T-helper 17 cell (primary cell): ENCODE measurements at regions not wholly inside any gene's neighbourhood (a gene's known extent, or its start where the extent isn't known, plus 50 kb on each side); places are given as distances from the start of the nearest gene placed in this dataset.
"Not testable (repeated sequence)": the region's sequence is repeated elsewhere in the genome, so short reads cannot be mapped to it uniquely, and the experiment has no call there.

Experiments
- ATAC-seq: fragments of 150-1000 bp; cut with Tn5 transposase; 2 replicates; pipeline ENCODE4 v1.10.0; 2021; ENCODE audit warnings: mild to moderate bottlenecking, moderate library complexity
- DNase-seq, 3 donors: peaks; one replicate each; pipeline versions ENCODE4 v3.0.0 to v3.0.0-alpha.2; 2020 to 2021
- H3K9me3 ChIP-seq: one replicate; pipeline ENCODE4 v1.7.0; 2013; ENCODE audit warnings: low read length, mild to moderate bottlenecking; ENCODE audit not compliant: control insufficient read depth, poor library complexity, severe bottlenecking
- H3K27ac Mint-ChIP-seq: one replicate; pipeline ENCODE4 v1.8.0; 2022; ENCODE audit warnings: mild to moderate bottlenecking, moderate library complexity, mixed read lengths
- H3K27me3 Mint-ChIP-seq: one replicate; pipeline ENCODE4 v1.8.0; 2022; ENCODE audit warnings: mixed read lengths
- H3K36me3 Mint-ChIP-seq: one replicate; pipeline ENCODE4 v1.8.0; 2022; ENCODE audit warnings: low read depth, mixed read lengths
- H3K4me1 Mint-ChIP-seq: one replicate; pipeline ENCODE4 v1.8.0; 2022; ENCODE audit warnings: mild to moderate bottlenecking, mixed read lengths
- H3K4me3 Mint-ChIP-seq: one replicate; pipeline ENCODE4 v1.8.0; 2022; ENCODE audit warnings: mild to moderate bottlenecking, moderate library complexity, mixed read lengths

- no peaks in the 10 kb centered on the region for H3K27me3 Mint-ChIP-seq
- ATAC-seq (no peak), DNase-seq (no peak)
- H3K4me1 Mint-ChIP-seq = no peaks in the 10 kb centered on the region
- H3K9me3 ChIP-seq = no peaks in the 10 kb centered on the region
- no peak overlapping the region for H3K27ac Mint-ChIP-seq
- no peaks in the 10 kb centered on the region for H3K36me3 Mint-ChIP-seq
- H3K4me3 Mint-ChIP-seq = no peak overlapping the region
These were observed 742.8 kb downstream of the FAM181B start for GRCh38 chr11:81990659-81991443.

GRCh38 chr11:81989093-81989492 lies 744.6 kb downstream of the FAM181B start:
- no peak for ATAC-seq
- H3K27me3 Mint-ChIP-seq = no peaks in the 10 kb centered on the region

DNA sequence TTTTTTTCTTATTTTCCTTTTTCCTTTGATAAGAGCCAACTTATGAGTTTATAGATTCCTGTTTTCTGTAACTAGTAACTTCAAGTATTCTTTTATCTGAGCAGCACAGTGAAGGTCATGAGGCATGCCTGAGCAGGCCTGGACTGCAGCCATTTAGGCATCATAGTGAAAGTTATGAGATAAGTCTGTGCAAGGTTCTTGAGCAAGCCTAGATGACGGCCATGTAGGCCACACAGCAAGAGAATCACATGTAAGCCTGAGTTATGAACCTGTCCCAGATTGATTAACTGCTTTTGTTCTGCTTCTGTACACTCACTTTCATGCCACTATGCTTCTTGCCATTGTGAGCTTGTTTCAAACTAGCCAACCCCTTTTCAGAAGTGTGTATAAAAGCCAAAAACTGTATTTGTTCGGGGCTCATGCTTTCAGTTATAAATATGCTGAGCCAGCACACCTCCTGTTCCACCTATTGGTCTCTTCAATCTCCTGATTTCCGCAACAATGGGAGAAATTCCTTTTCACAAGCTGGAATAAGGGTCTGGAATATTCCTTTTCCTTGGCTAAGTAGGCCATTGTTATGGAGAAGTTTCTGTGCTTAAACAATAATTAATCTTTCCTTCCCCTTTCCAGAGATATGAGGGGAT lies 745.7 kb downstream of the FAM181B start:
- H3K4me3 Mint-ChIP-seq = no peak overlapping the region
- no peaks in the 10 kb centered on the region for H3K4me1 Mint-ChIP-seq
- ATAC-seq = no peak
- H3K36me3 Mint-ChIP-seq = no peaks in the 10 kb centered on the region
- no peaks in the 10 kb centered on the region for H3K27me3 Mint-ChIP-seq
- H3K27ac Mint-ChIP-seq = no peak overlapping the region
- H3K9me3 ChIP-seq = no peaks in the 10 kb centered on the region
- no peak for DNase-seq

More at GRCh38 chr11:81989093-81989492, 744.6 kb downstream of the FAM181B start:
- H3K36me3 Mint-ChIP-seq = no peaks in the 10 kb centered on the region
- no peaks in the 10 kb centered on the region for H3K9me3 ChIP-seq
- no peak overlapping the region for H3K4me3 Mint-ChIP-seq
- H3K4me1 Mint-ChIP-seq = no peaks in the 10 kb centered on the region
- H3K27ac Mint-ChIP-seq = no peak overlapping the region
- no peak for DNase-seq

GRCh38 chr11:81986556-81987161 lies 747.0 kb downstream of the FAM181B start:
- ATAC-seq = no peak
- Mint-ChIP-seq H3K27me3 (no peaks in the 10 kb centered on the region), H3K4me3 (no peak overlapping the region), H3K27ac (no peak overlapping the region), H3K4me1 (no peaks in the 10 kb centered on the region), H3K36me3 (no peaks in the 10 kb centered on the region)
- H3K9me3 ChIP-seq = no peaks in the 10 kb centered on the region
- DNase-seq = no peak

DNA sequence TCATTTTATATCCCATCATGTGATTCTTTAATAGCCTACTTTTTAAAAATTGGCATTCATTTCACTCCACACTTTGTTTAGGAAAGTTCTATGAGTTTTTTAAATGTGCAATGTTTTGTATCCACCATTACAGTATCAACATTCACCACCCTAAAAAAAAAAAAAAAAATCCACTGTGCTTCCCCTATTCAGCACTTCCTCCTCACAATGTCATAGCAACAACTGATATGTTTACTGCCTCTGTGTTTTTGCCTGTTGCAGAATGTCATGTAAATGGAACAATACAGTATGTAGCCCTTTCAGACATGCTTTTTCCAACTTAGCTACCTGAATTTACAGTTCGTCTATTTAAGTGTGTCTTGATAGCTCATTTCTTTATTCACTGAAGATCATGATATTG lies 754.2 kb downstream of the FAM181B start:
- Mint-ChIP-seq H3K4me1 (no peaks in the 10 kb centered on the region), H3K27me3 (no peaks in the 10 kb centered on the region), H3K36me3 (no peaks in the 10 kb centered on the region), H3K27ac (no peak overlapping the region), H3K4me3 (no peak overlapping the region)
- ATAC-seq (no peak), DNase-seq (no peak)
- no peaks in the 10 kb centered on the region for H3K9me3 ChIP-seq

DNA sequence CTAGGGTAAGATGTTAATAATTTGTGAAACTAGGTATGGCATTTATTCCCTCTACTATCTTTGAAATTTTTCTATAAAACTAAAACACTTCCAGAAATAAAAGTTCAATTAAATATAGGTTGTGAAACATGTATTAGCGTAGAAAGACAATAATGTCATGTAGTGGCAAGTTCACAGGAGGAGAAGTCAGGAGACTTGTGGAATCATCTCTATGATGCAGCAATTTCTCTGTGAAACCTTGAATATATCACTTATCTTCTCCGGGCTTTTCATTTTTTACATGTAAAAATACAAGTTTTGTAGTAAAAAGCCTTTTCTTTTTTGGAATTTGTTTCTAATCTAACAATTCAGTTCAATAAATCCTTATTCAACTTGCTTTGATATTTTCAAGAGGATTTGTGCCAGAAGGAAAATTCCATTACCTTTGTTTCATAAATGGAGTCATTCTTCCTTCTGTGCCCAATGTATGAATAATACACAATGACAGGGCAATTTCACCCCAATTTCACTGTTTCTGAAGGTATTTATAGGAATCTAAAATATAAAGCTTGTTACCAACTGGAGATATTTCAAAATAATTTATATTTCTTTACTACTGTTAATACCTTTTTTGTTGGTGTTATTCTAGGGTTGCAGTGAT lies 758.3 kb downstream of the FAM181B start:
- ATAC-seq (no peak), DNase-seq (no peak)
- no peaks in the 10 kb centered on the region for H3K27me3 Mint-ChIP-seq
- H3K4me1 Mint-ChIP-seq = no peaks in the 10 kb centered on the region
- no peak overlapping the region for H3K27ac Mint-ChIP-seq
- H3K36me3 Mint-ChIP-seq = no peaks in the 10 kb centered on the region
- H3K9me3 ChIP-seq = no peaks in the 10 kb centered on the region
- H3K4me3 Mint-ChIP-seq = no peak overlapping the region

DNA sequence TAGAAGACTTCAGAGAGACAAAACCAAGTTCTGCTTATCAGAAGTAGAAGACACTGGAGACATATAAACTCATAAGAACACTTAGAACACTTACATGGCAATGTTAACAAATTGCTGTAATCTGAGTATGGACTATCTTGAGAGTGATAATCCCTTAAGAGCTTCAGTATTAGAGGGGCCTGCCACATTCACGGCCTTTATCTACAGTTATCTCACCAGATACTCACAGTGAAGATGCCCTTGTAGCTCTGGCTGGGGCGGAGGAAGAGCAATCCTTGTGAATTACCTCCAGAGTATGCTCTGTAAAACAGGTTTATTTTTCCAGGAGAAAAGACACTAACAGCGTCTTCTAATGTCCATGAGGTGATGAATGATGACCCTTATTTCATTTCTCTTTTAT lies 762.8 kb downstream of the FAM181B start:
- no peak for ATAC-seq
- no peak overlapping the region for H3K4me3 Mint-ChIP-seq

GRCh38 chr11:81967242-81967641 lies 766.4 kb downstream of the FAM181B start:
- Mint-ChIP-seq H3K27ac (no peak overlapping the region), H3K4me3 (no peak overlapping the region), H3K36me3 (no peaks in the 10 kb centered on the region), H3K27me3 (no peaks in the 10 kb centered on the region), H3K4me1 (peaks cover 3% of the 10 kb centered on the region)
- no peak for ATAC-seq
- DNase-seq = no peak
- no peaks in the 10 kb centered on the region for H3K9me3 ChIP-seq

More for the DNA sequence above, 762.8 kb downstream of the FAM181B start:
- H3K4me1 Mint-ChIP-seq = no peaks in the 10 kb centered on the region
- no peaks in the 10 kb centered on the region for H3K9me3 ChIP-seq
- H3K27me3 Mint-ChIP-seq = no peaks in the 10 kb centered on the region
- DNase-seq = no peak
- no peaks in the 10 kb centered on the region for H3K36me3 Mint-ChIP-seq
- H3K27ac Mint-ChIP-seq = no peak overlapping the region

- peaks cover 3% of the 10 kb centered on the region for H3K4me1 Mint-ChIP-seq
- no peaks in the 10 kb centered on the region for H3K36me3 Mint-ChIP-seq
These were observed 767.3 kb downstream of the FAM181B start for GRCh38 chr11:81966340-81966739.

DNA sequence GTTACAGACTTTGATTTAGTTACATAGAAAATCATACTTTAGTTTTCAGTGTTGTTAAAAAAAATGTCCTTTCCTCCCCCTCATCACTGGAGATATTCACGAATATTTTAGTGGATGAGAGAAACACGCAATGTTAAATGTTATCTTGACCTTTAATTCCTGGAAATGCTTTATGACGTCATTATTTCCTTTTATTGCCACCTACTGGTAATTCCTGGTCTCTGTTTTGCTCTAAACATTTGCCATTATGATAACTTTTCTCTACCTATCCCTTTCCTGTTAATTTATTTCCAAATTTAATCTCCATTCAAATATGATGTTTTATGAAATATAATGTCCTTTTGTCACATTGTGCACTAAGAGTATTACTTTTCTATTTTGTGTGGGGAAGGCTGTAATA lies 770.6 kb downstream of the FAM181B start:
- Mint-ChIP-seq H3K4me1 (peaks cover 3% of the 10 kb centered on the region), H3K27me3 (no peaks in the 10 kb centered on the region), H3K36me3 (no peaks in the 10 kb centered on the region), H3K27ac (peak overlapping the region; percentile 6), H3K4me3 (no peak overlapping the region)
- ATAC-seq (no peak), DNase-seq (no peak)
- no peaks in the 10 kb centered on the region for H3K9me3 ChIP-seq

More at GRCh38 chr11:81966340-81966739, 767.3 kb downstream of the FAM181B start:
- no peak overlapping the region for H3K27ac Mint-ChIP-seq
- ATAC-seq = no peak
- no peak overlapping the region for H3K4me3 Mint-ChIP-seq
- DNase-seq = no peak
- H3K9me3 ChIP-seq = no peaks in the 10 kb centered on the region
- no peaks in the 10 kb centered on the region for H3K27me3 Mint-ChIP-seq

- H3K36me3 Mint-ChIP-seq = no peaks in the 10 kb centered on the region
These were observed 773.2 kb downstream of the FAM181B start for GRCh38 chr11:81960443-81960842.

GRCh38 chr11:81959341-81959740 lies 774.3 kb downstream of the FAM181B start:
- no peak for ATAC-seq
- no peak overlapping the region for H3K4me3 Mint-ChIP-seq
- H3K9me3 ChIP-seq = no peaks in the 10 kb centered on the region
- H3K27ac Mint-ChIP-seq = no peak overlapping the region
- no peaks in the 10 kb centered on the region for H3K36me3 Mint-ChIP-seq
- no peak for DNase-seq
- H3K27me3 Mint-ChIP-seq = no peaks in the 10 kb centered on the region
- peaks cover 3% of the 10 kb centered on the region for H3K4me1 Mint-ChIP-seq

More at GRCh38 chr11:81960443-81960842, 773.2 kb downstream of the FAM181B start:
- Mint-ChIP-seq H3K27ac (no peak overlapping the region), H3K27me3 (no peaks in the 10 kb centered on the region), H3K4me1 (peaks cover 3% of the 10 kb centered on the region), H3K4me3 (no peak overlapping the region)
- no peaks in the 10 kb centered on the region for H3K9me3 ChIP-seq
- ATAC-seq (no peak), DNase-seq (no peak)

DNA sequence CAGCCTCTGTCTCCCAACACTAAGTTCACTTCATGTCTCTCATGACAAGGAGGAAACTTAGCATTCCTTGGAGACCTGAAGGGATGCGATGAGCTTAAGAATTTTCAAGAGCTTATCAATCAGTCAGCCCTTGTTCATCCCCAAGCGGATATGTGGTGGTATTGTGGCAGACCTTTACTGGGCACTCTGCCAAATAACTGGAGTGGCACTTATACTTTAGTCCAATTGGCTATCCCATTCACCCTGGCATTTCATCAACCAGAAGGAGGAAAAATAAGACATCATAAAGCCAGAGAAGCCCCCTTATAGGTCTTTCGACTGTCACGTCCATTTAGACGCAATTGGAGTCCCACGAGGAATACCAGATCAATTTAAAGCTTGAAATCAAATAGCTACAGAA lies 779.4 kb downstream of the FAM181B start:
- H3K4me3 Mint-ChIP-seq, H3K9me3 ChIP-seq, H3K27ac Mint-ChIP-seq, DNase-seq, H3K36me3 Mint-ChIP-seq, H3K4me1 Mint-ChIP-seq, ATAC-seq, H3K27me3 Mint-ChIP-seq: not testable (repeated sequence)
